GM12878 (cell line): ENCODE measurements at regions not wholly inside any gene's neighbourhood (a gene's known extent, or its start where the extent isn't known, plus 50 kb on each side); places are given as distances from the start of the nearest gene placed in this dataset.

ENCODE experiments used
- CREB1 ChIP-seq: IDR thresholded peaks from 2 replicates; pipeline ENCODE4 v1.6.1; 2012; ENCODE audit warnings: low read depth, mild to moderate bottlenecking, inconsistent platforms
- CREM ChIP-seq: IDR thresholded peaks from 2 replicates; pipeline ENCODE4 v1.6.1; 2014; ENCODE audit warnings: antibody characterized with exemption, low read depth
- CTCF ChIP-seq, 3 experiments: IDR thresholded peaks in 2 of 3; conservative IDR thresholded peaks in 1 of 3; 2 replicates each; pipeline ENCODE4 v1.5.1; 2011; ENCODE audit warnings: low read depth in 3 of 3, low read length in 3 of 3, mild to moderate bottlenecking in 3 of 3, control low read depth in 2 of 3, moderate library complexity in 2 of 3, inconsistent platforms in 1 of 3, mixed read lengths in 1 of 3; ENCODE audit not compliant: control insufficient read depth in 2 of 3, insufficient read depth in 1 of 3; ENCODE audit errors: extremely low read depth in 1 of 3
- CUX1 ChIP-seq: IDR thresholded peaks from 2 replicates; pipeline ENCODE4 v1.6.1; 2012; ENCODE audit warnings: improper control_type of control experiment, low read depth, low read length; ENCODE audit not compliant: insufficient replicate concordance
- FOS ChIP-seq: IDR thresholded peaks from 3 replicates; pipeline ENCODE4 v1.6.1; 2011; ENCODE audit warnings: borderline replicate concordance; ENCODE audit not compliant: insufficient read length; ENCODE audit errors: extremely low read depth
- FOXK2 ChIP-seq: fragments of 450-650 bp; IDR thresholded peaks from 2 replicates; pipeline ENCODE4 v1.6.1; 2017; ENCODE audit warnings: mild to moderate bottlenecking, moderate library complexity
- GATAD2B ChIP-seq: fragments of 450-650 bp; conservative IDR thresholded peaks from 2 replicates; pipeline ENCODE4 v1.6.1; 2017; ENCODE audit warnings: low read depth, mild to moderate bottlenecking, moderate library complexity
- IKZF2 ChIP-seq, 2 experiments: fragments of 450-650 bp; IDR thresholded peaks; 2 replicates each; pipeline ENCODE4 v1.6.1; 2017; ENCODE audit warnings: mild to moderate bottlenecking in 2 of 2, moderate library complexity in 2 of 2
- IRF5 ChIP-seq: fragments of 450-650 bp; IDR thresholded peaks from 2 replicates; pipeline ENCODE4 v1.6.1; 2017; ENCODE audit warnings: borderline replicate concordance
- JUNB ChIP-seq: IDR thresholded peaks from 2 replicates; pipeline ENCODE4 v1.6.1; 2016; ENCODE audit warnings: antibody characterized with exemption, mild to moderate bottlenecking
- MLLT1 ChIP-seq: fragments of 450-650 bp; IDR thresholded peaks from 2 replicates; pipeline ENCODE4 v1.6.1; 2016; ENCODE audit warnings: mild to moderate bottlenecking
- MTA2 ChIP-seq: fragments of 450-650 bp; IDR thresholded peaks from 2 replicates; pipeline ENCODE4 v1.6.1; 2016; ENCODE audit warnings: low read depth, mild to moderate bottlenecking, moderate library complexity
- PAX8 ChIP-seq: fragments of 450-650 bp; IDR thresholded peaks from 2 replicates; pipeline ENCODE4 v1.6.1; 2017; ENCODE audit warnings: mild to moderate bottlenecking, moderate library complexity
- POLR2A ChIP-seq: IDR thresholded peaks from 2 replicates; pipeline ENCODE4 v1.6.1; 2011; ENCODE audit warnings: low read depth, mild to moderate bottlenecking, low read length
- RUNX3 ChIP-seq: IDR thresholded peaks from 2 replicates; pipeline ENCODE4 v1.6.1; 2012; ENCODE audit warnings: low read length, inconsistent platforms
- SIX5 ChIP-seq: IDR thresholded peaks from 2 replicates; pipeline ENCODE4 v1.6.1; 2011; ENCODE audit warnings: mild to moderate bottlenecking, low read depth, low read length, moderate library complexity; ENCODE audit not compliant: severe bottlenecking
- TAF1 ChIP-seq: IDR thresholded peaks from 2 replicates; pipeline ENCODE4 v1.6.1; 2011; ENCODE audit warnings: mild to moderate bottlenecking, low read depth, low read length, borderline replicate concordance
- TBL1XR1 ChIP-seq: IDR thresholded peaks from 2 replicates; pipeline ENCODE4 v1.6.1; 2012; ENCODE audit warnings: low read depth, low read length, improper control_type of control experiment
- TCF12 ChIP-seq: IDR thresholded peaks from 2 replicates; pipeline ENCODE4 v1.6.1; 2011; ENCODE audit warnings: low read depth, mild to moderate bottlenecking, low read length
- YBX1 ChIP-seq: fragments of 450-650 bp; IDR thresholded peaks from 2 replicates; pipeline ENCODE4 v1.6.1; 2016; ENCODE audit warnings: antibody characterized with exemption
- ZNF384 ChIP-seq: IDR thresholded peaks from 2 replicates; pipeline ENCODE4 v1.6.1; 2012; ENCODE audit warnings: low read depth, mild to moderate bottlenecking, low read length, improper control_type of control experiment, borderline replicate concordance

GRCh38 chr12:131592972-131593371, 117.9 kb upstream of the SFSWAP start (continued):
- TF ChIP-seq MLLT1 (no peak), POLR2A (no peak), YBX1 (no peak), FOS (no peak), TCF12 (0 out of 2 replicates have a peak, but pooled peaks have one; percentile 10), IRF5 (no peak), CTCF (IDR thresholded peaks at IDR 0.05 in 2 of 3, conservative IDR thresholded peaks at IDR 0.05 in 1 of 3; ENCODE audit: control insufficient read depth in 2 of 3, extremely low read depth in 1 of 3, insufficient read depth in 1 of 3, low read depth in 3 of 3, low read length in 3 of 3) (no peak), GATAD2B (no peak), CUX1 (no peak), CREM (peak; percentile 50; the same call in 1 of the 2 replicates), RUNX3 (peak; percentile 62), TBL1XR1 (no peak), PAX8 (no peak), IKZF2 (IDR thresholded peaks at IDR 0.05) (peak in 1 of 2 experiments; percentile 29; a peak in 1 of 4 replicates), ZNF384 (no peak), TAF1 (0 out of 2 replicates have a peak, but pooled peaks have one; percentile 34), FOXK2 (no peak), CREB1 (peak; percentile 29; the same call in 1 of the 2 replicates), JUNB (peak; percentile 71), SIX5 (no peak), MTA2 (peak; percentile 12; the same call in 1 of the 2 replicates)
